K562 (cell line): ENCODE measurements at regions not wholly inside any gene's neighbourhood (a gene's known extent, or its start where the extent isn't known, plus 50 kb on each side); places are given as distances from the start of the nearest gene placed in this dataset.

Experiments
- ATAC-seq: fragments of 200-7000 bp; cut with Tn5 transposase; 3 replicates; pipeline ENCODE4 v1.9.1; 2020; ENCODE audit warnings: moderate library complexity
- BruUV-seq: library from RNA; stranded (reverse); fragments of 400-500 nt; replicated peaks from 2 replicates; lab custom pipeline; 2021; lab: Mats Ljungman, UMichigan
- CTCF ChIA-PET: fragments of 300-600 bp; formaldehyde crosslinking; extraction: SDS; loops from one replicate; lab custom pipeline; 2021; ENCODE audit warnings: low intra/inter-chr PET ratio; lab: Yijun Ruan, JAX
- POLR2A ChIA-PET: fragments of 300-600, 350-650 bp; sonication (Branson Sonifier 250); formaldehyde crosslinking; extraction: SDS; loops from one replicate; lab custom pipeline; 2021; ENCODE audit warnings: antibody characterized with exemption, inconsistent platforms; lab: Yijun Ruan, JAX
- DNase-seq, 4 experiments: peaks; one replicate each; pipeline versions ENCODE4 v3.0.0 to v3.0.0-alpha.2; 2011 to 2018; ENCODE audit warnings: low spot score in 3 of 4, mixed read lengths in 3 of 4; ENCODE audit errors: extremely low read depth in 1 of 4
- FAIRE-seq: peaks from 2 replicates; lab custom pipeline; 2011; peaks lifted over from hg19 to GRCh38; lab: Jason Lieb, UNC
- H2AFZ ChIP-seq: 2 replicates; pipeline ENCODE4 v1.6.0; 2011; ENCODE audit warnings: low read depth, low read length, control low read depth, inconsistent platforms
- H3K27ac ChIP-seq: fragments of 200-600 bp; 3 replicates; pipeline ENCODE4 v1.8.0; 2011; ENCODE audit warnings: low read depth, mild to moderate bottlenecking, control low read depth, inconsistent platforms, low read length, moderate library complexity, mixed read lengths; ENCODE audit errors: extremely low read depth
- H3K27me3 ChIP-seq, 2 experiments: fragments of 300-600 bp in 1 of 2; 2 replicates in 1 of 2; 3 replicates in 1 of 2; pipeline versions ENCODE4 v1.6.0 to v1.8.0; 2011; ENCODE audit warnings: inconsistent platforms in 2 of 2, low read length in 2 of 2, mild to moderate bottlenecking in 1 of 2, mixed read lengths in 1 of 2, moderate library complexity in 1 of 2; ENCODE audit not compliant: control insufficient read depth in 2 of 2, insufficient read depth in 2 of 2
- H3K36me3 ChIP-seq: fragments of 300-600 bp; 3 replicates; pipeline ENCODE4 v1.8.0; 2011; ENCODE audit warnings: mild to moderate bottlenecking, low read length, inconsistent platforms; ENCODE audit not compliant: control insufficient read depth, insufficient read depth
- H3K4me1 ChIP-seq, 2 experiments: fragments of 200-600 bp in 1 of 2; replicated peaks in 1 of 2; 2 replicates in 1 of 2; 3 replicates in 1 of 2; pipeline versions ENCODE4 v1.5.1 to v1.8.0; 2011; ENCODE audit warnings: inconsistent platforms in 2 of 2, low read length in 2 of 2, mild to moderate bottlenecking in 1 of 2, mixed read lengths in 1 of 2, moderate library complexity in 1 of 2; ENCODE audit not compliant: control insufficient read depth in 2 of 2, insufficient read depth in 2 of 2
- H3K4me2 ChIP-seq: 2 replicates; pipeline ENCODE4 v1.6.1; 2011; ENCODE audit warnings: low read length, control low read depth, inconsistent platforms, mixed read lengths; ENCODE audit not compliant: insufficient read depth
- H3K4me3 ChIP-seq: fragments of 200-600 bp; sonication (generic), shearing (Covaris generic); 2 replicates; pipeline ENCODE4 v1.5.1; 2016; ENCODE audit warnings: control low read depth, inconsistent platforms
- H3K79me2 ChIP-seq: fragments of 200-600 bp; 3 replicates; pipeline ENCODE4 v1.8.0; 2011; ENCODE audit warnings: low read length, inconsistent platforms; ENCODE audit not compliant: control insufficient read depth, insufficient read depth
- H3K9ac ChIP-seq, 2 experiments: 2 replicates each; pipeline versions ENCODE4 v1.6.0 to v1.6.1; 2011; ENCODE audit warnings: low read depth in 2 of 2, low read length in 2 of 2, control low read depth in 1 of 2, inconsistent platforms in 1 of 2, mild to moderate bottlenecking in 1 of 2, mixed read lengths in 1 of 2; ENCODE audit not compliant: insufficient read depth in 1 of 2
- H3K9me1 ChIP-seq: one replicate; pipeline ENCODE4 v1.6.0; 2011; ENCODE audit warnings: inconsistent platforms, mild to moderate bottlenecking, low read length, moderate library complexity; ENCODE audit not compliant: control insufficient read depth, insufficient read depth
- H3K9me3 ChIP-seq: replicated peaks from 2 replicates; pipeline ENCODE4 v1.5.1; 2011; ENCODE audit warnings: low read depth, low read length, inconsistent platforms; ENCODE audit not compliant: control insufficient read depth, insufficient read depth
- H4K20me1 ChIP-seq: replicated peaks from 2 replicates; pipeline ENCODE4 v1.6.1; 2011; ENCODE audit warnings: low read length, inconsistent platforms, mixed read lengths; ENCODE audit not compliant: control insufficient read depth, insufficient read depth
- CBFA2T3 ChIP-seq: fragments of 450-650 bp; IDR thresholded peaks from 2 replicates; pipeline ENCODE4 v1.6.1; 2017
- CGGBP1 ChIP-seq: fragments of 250-450 bp; sonication (Bioruptor Pico); IDR thresholded peaks from 2 replicates; pipeline ENCODE4 v1.9.0; 2021; ENCODE audit warnings: mild to moderate bottlenecking
- ZBTB12 ChIP-seq: fragments of 250-450 bp; sonication (Bioruptor Pico); IDR thresholded peaks from 2 replicates; pipeline ENCODE4 v1.4.0; 2020
- ZNF124 ChIP-seq: sonication (generic); formaldehyde crosslinking; IDR thresholded peaks from 2 replicates; pipeline ENCODE4 v1.8.1; 2022; ENCODE audit warnings: missing genetic modification reagents
- ZNF551 ChIP-seq: fragments of 250-450 bp; sonication (Bioruptor Pico); IDR thresholded peaks from 2 replicates; pipeline ENCODE4 v1.5.0; 2021; ENCODE audit warnings: mild to moderate bottlenecking, moderate library complexity
- WGBS: fragments of 100-300 bp; shearing (Covaris generic); methylation state at CpG from one replicate; pipeline ENCODE4 v1.1.6; 2016; ENCODE audit warnings: low coverage, mixed read lengths; ENCODE audit not compliant: insufficient coverage; ENCODE audit errors: missing lambda C conversion rate; 5-methylcytosine and 5-hydroxymethylcytosine counted together
- in situ Hi-C: fragments of 300-500 bp; cut with MboI; formaldehyde crosslinking; loops from 4 replicates; pipeline ENCODE4 v1.15.0; 2018; ENCODE audit warnings: inconsistent platforms, mixed read lengths
- intact Hi-C: fragments of 100-400 bp; cut with micrococcal nuclease; formaldehyde crosslinking; loops from 2 replicates; pipeline ENCODE4 v1.14.2; 2022

GRCh38 chr12:127235761-127236160 lies 1031.2 kb upstream of the TMEM132C start:
- POLR2A ChIA-PET = interaction anchor here (0.7 kb wide), 1 partner anchor 30 kb away, joined by 4 read pairs; no protein-coding TSS in a partner anchor
- Histone ChIP-seq H3K9ac (no peak overlapping the region), H3K4me3 (no peak overlapping the region), H3K4me1 (peaks cover 2 to 16% of the 10 kb centered on the region in 2 experiments; a peak in 3 of 5 replicates), H3K4me2 (no peak overlapping the region), H3K27me3 (peaks cover 0 to 10% of the 10 kb centered on the region in 2 experiments; a peak in 2 of 5 replicates), H3K36me3 (no peaks in the 10 kb centered on the region), H3K27ac (no peak overlapping the region), H3K9me3 (no peaks in the 10 kb centered on the region; the same call in 1 of the 2 replicates), H3K79me2 (no peaks in the 10 kb centered on the region), H2AFZ (no peak overlapping the region; the same call in 1 of the 2 replicates), H3K9me1 (no peaks in the 10 kb centered on the region), H4K20me1 (no peaks in the 10 kb centered on the region)
- WGBS = 19% methylated on average over 8 of the region's 8 CpGs
- no peak for FAIRE-seq
- intact Hi-C loops = no loop called here
- ATAC-seq = no peak; the same call in 2 of the 3 replicates
- TF ChIP-seq ZBTB12 (CRISPR knock-in tag) = no peak
- no peak for TF ChIP-seq CGGBP1 (CRISPR knock-in tag)
- TF ChIP-seq CBFA2T3 = no peak
- no peak for TF ChIP-seq ZNF551 (CRISPR knock-in tag)
- no peak for TF ChIP-seq ZNF124 (CRISPR knock-in tag)
- CTCF ChIA-PET = interaction anchor here (0.7 kb wide), 1 partner anchor 1606 kb away, joined by 3 read pairs; no protein-coding TSS in a partner anchor
- DNase-seq = no peak
- no TSS peak for BruUV-seq
- in situ Hi-C loops = no loop called here
